Right lobe of liver (tissue), 6 donors: ENCODE measurements at regions not wholly inside any gene's neighbourhood (a gene's known extent, or its start where the extent isn't known, plus 50 kb on each side); places are given as distances from the start of the nearest gene placed in this dataset.

Experiments
- ATAC-seq, 4 donors: fragments of 200-7000 bp; cut with Tn5 transposase; one replicate each; pipeline ENCODE4 v1.9.1; 2020; ENCODE audit warnings: mild to moderate bottlenecking in 4 of 4, moderate library complexity in 4 of 4
- DNase-seq, 3 donors: peaks; one replicate each; pipeline ENCODE4 v3.0.0-alpha.2; 2020
- H3K27ac ChIP-seq, 3 donors: fragments of 200-600 bp; one replicate each; pipeline ENCODE4 v1.8.0; 2022
- H3K27me3 ChIP-seq, 2 donors: fragments of 200-600 bp; one replicate each; pipeline ENCODE4 v1.8.0; 2022
- H3K36me3 ChIP-seq, 4 donors: fragments of 200-600 bp; sonication (generic) in 1 of 4; one replicate each; pipeline versions ENCODE4 v1.5.1 to v1.8.0; 2017 to 2022; ENCODE audit warnings: control low read depth in 1 of 4
- H3K4me1 ChIP-seq, 4 donors: fragments of 200-600 bp; sonication (generic) in 1 of 4; one replicate each; pipeline versions ENCODE4 v1.5.1 to v1.8.0; 2017 to 2022; ENCODE audit warnings: control low read depth in 1 of 4
- H3K4me3 ChIP-seq, 3 donors: fragments of 200-600 bp; one replicate each; pipeline ENCODE4 v1.8.0; 2022
- H3K9me3 ChIP-seq, 4 donors: fragments of 200-600 bp; sonication (generic) in 1 of 4; one replicate each; pipeline versions ENCODE4 v1.5.1 to v1.8.0; 2017 to 2022; ENCODE audit warnings: control low read depth in 1 of 4
- POLR2A ChIP-seq: fragments of 450-650 bp; IDR thresholded peaks from one replicate; pipeline ENCODE4 v1.6.1; 2017; ENCODE audit warnings: antibody characterized with exemption, mild to moderate bottlenecking
- WGBS: methylation state at CpG from one replicate; pipeline ENCODE4 v1.1.6; 2018; ENCODE audit warnings: low coverage, low lambda C conversion rate; ENCODE audit not compliant: insufficient coverage; ENCODE audit errors: missing lambda C conversion rate; 5-methylcytosine and 5-hydroxymethylcytosine counted together
- intact Hi-C, 2 donors: fragments of 100-400 bp; cut with DNase I; formaldehyde crosslinking; loops; one replicate each; pipeline versions ENCODE4 v1.11.2 to v1.14.1; 2022
- TF ChIP-seq, protein P1 (sequence below), 4 donors: fragments of 200-600 bp in 3 of 4; fragments of 450-650 bp in 1 of 4; IDR thresholded peaks; one replicate each; pipeline versions ENCODE4 v1.5.1 to v1.8.0; 2016 to 2022; ENCODE audit warnings: antibody characterized with exemption in 4 of 4, mild to moderate bottlenecking in 2 of 4
- donor health status: DM: no; HTN: yes; CAD: no.
- donor health status: DM: no; HTN: no; CAD: no.
- donor health status: DM: no; HTN: no; CAD: no.
- donor health status: DM: no; HTN: yes; CAD: no.
- donor health status: DM: no; HTN: yes; CAD: no.

- H3K9me3 ChIP-seq = no peaks in the 10 kb centered on the region
- H3K4me1 ChIP-seq = no peaks in the 10 kb centered on the region
- intact Hi-C loops = no loop called here
- TF ChIP-seq, protein P1, sequence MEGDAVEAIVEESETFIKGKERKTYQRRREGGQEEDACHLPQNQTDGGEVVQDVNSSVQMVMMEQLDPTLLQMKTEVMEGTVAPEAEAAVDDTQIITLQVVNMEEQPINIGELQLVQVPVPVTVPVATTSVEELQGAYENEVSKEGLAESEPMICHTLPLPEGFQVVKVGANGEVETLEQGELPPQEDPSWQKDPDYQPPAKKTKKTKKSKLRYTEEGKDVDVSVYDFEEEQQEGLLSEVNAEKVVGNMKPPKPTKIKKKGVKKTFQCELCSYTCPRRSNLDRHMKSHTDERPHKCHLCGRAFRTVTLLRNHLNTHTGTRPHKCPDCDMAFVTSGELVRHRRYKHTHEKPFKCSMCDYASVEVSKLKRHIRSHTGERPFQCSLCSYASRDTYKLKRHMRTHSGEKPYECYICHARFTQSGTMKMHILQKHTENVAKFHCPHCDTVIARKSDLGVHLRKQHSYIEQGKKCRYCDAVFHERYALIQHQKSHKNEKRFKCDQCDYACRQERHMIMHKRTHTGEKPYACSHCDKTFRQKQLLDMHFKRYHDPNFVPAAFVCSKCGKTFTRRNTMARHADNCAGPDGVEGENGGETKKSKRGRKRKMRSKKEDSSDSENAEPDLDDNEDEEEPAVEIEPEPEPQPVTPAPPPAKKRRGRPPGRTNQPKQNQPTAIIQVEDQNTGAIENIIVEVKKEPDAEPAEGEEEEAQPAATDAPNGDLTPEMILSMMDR (IDR thresholded peaks at IDR 0.05) = no peak
- no peak for TF ChIP-seq POLR2A
- H3K4me3 ChIP-seq = no peak overlapping the region
- no peak overlapping the region for H3K27ac ChIP-seq
- DNase-seq = no peak
- no peaks in the 10 kb centered on the region for H3K36me3 ChIP-seq
- no peak for ATAC-seq
- H3K27me3 ChIP-seq = no peaks in the 10 kb centered on the region
- WGBS = 82% methylated on average over 3 of the region's 3 CpGs
Measured at GRCh38 chr12:102748704-102749103, 168.3 kb downstream of the PAH start.

GRCh38 chr12:102746963-102747362, 170.1 kb downstream of the PAH start:
- WGBS = 55% methylated on average over 4 of the region's 4 CpGs
- intact Hi-C loops = no loop called here

DNA sequence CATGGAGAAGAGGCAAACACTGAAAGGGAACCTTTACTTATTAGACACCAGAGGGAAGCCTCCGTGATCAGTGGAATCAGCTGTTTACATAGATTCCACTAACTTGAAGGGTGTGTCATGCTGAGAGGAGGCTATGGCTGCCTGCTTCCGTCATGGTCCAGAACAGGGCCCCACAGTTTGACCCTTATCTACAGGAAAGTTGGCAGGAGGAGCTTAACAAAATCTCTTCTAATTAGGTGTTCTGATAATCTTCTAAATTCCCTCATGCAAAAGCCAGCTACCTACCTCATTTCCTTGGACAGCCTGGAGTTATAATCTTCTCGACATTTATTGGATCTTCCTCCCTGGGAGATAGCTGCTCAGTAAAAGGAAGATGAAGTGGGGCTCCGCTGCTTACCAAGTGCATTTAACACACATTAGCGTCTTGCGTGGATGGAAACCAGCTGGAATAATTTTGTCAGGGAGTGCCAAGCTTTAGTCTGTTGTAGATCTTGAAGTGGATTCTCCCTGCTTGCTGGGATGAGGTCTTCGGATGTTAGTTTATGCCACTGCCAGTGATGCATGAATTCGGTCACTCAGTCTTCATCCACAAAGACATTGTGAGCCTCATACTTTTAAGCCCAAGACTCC, 171.0 kb downstream of the PAH start:
- WGBS = 73% methylated on average over 6 of the region's 8 CpGs
- no peaks in the 10 kb centered on the region for H3K4me1 ChIP-seq
- no peak overlapping the region for H3K4me3 ChIP-seq
- ATAC-seq (no peak), DNase-seq (no peak)
- H3K27me3 ChIP-seq = no peaks in the 10 kb centered on the region
- no peak overlapping the region for H3K27ac ChIP-seq
- no peaks in the 10 kb centered on the region for H3K9me3 ChIP-seq
- H3K36me3 ChIP-seq = no peaks in the 10 kb centered on the region
- no peak for TF ChIP-seq POLR2A
- TF ChIP-seq, protein P1 (IDR thresholded peaks at IDR 0.05) = no peak
- intact Hi-C loops = no loop called here

More at GRCh38 chr12:102746963-102747362, 170.1 kb downstream of the PAH start:
- Histone ChIP-seq H3K4me1 (no peaks in the 10 kb centered on the region), H3K4me3 (no peak overlapping the region), H3K27ac (no peak overlapping the region), H3K27me3 (no peaks in the 10 kb centered on the region), H3K9me3 (no peaks in the 10 kb centered on the region), H3K36me3 (no peaks in the 10 kb centered on the region)
- ATAC-seq = no peak
- TF ChIP-seq, protein P1 (IDR thresholded peaks at IDR 0.05) = no peak
- TF ChIP-seq POLR2A = no peak
- DNase-seq = no peak

GRCh38 chr12:102741196-102741595, 175.8 kb downstream of the PAH start:
- H3K27ac ChIP-seq = no peak overlapping the region
- no peaks in the 10 kb centered on the region for H3K27me3 ChIP-seq
- TF ChIP-seq POLR2A = no peak
- TF ChIP-seq, protein P1 (IDR thresholded peaks at IDR 0.05) = no peak
- H3K4me1 ChIP-seq = no peaks in the 10 kb centered on the region
- intact Hi-C loops = no loop called here
- no peaks in the 10 kb centered on the region for H3K9me3 ChIP-seq
- H3K36me3 ChIP-seq = no peaks in the 10 kb centered on the region
- no peak for ATAC-seq
- WGBS = 68% methylated on average over 3 of the region's 3 CpGs
- no peak for DNase-seq
- no peak overlapping the region for H3K4me3 ChIP-seq
